ENCODE measurements at regions not wholly inside any gene's neighbourhood (a gene's known extent, or its start where the extent isn't known, plus 50 kb on each side); places are given as distances from the start of the nearest gene placed in this dataset.

DNA sequence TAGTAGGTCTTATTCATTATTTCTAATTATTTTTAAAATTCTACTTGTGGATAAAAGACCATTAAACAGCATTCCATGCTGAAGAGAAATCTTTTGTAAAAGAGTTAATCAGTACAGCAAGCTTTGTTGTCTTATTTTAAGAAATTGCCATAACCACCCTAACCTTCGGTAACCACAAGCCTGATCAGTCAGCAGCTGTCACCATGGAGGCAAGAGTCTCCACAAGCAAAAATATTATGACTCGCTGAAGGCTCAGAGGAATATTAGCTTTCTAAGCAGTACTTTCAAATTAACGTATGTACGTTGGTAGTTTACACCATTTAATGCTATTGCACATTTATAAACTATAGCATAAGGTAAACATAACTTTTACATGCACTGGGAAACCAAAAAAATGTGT, 650.5 kb upstream of the LINC00305 start:
- no peak for TF ChIP-seq EZH2 (IDR thresholded peaks at IDR 0.05; ENCODE audit: borderline replicate concordance, low read depth, low read length, severe bottlenecking)
- TF ChIP-seq, protein P1, sequence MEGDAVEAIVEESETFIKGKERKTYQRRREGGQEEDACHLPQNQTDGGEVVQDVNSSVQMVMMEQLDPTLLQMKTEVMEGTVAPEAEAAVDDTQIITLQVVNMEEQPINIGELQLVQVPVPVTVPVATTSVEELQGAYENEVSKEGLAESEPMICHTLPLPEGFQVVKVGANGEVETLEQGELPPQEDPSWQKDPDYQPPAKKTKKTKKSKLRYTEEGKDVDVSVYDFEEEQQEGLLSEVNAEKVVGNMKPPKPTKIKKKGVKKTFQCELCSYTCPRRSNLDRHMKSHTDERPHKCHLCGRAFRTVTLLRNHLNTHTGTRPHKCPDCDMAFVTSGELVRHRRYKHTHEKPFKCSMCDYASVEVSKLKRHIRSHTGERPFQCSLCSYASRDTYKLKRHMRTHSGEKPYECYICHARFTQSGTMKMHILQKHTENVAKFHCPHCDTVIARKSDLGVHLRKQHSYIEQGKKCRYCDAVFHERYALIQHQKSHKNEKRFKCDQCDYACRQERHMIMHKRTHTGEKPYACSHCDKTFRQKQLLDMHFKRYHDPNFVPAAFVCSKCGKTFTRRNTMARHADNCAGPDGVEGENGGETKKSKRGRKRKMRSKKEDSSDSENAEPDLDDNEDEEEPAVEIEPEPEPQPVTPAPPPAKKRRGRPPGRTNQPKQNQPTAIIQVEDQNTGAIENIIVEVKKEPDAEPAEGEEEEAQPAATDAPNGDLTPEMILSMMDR (IDR thresholded peaks at IDR 0.05; ENCODE audit: borderline replicate concordance, extremely low read depth, low read length, poor library complexity, severe bottlenecking) = no peak

Measured in DND-41 (cell line).